HG03432 (cell line): ENCODE measurements at regions not wholly inside any gene's neighbourhood (a gene's known extent, or its start where the extent isn't known, plus 50 kb on each side); places are given as distances from the start of the nearest gene placed in this dataset.

Source experiments
- ATAC-seq: cut with Tn5 transposase; IDR thresholded peaks from one replicate; pipeline ENCODE4 v1.9.1; 2021; ENCODE audit warnings: mild to moderate bottlenecking, moderate library complexity; ENCODE audit not compliant: unreplicated experiment

DNA sequence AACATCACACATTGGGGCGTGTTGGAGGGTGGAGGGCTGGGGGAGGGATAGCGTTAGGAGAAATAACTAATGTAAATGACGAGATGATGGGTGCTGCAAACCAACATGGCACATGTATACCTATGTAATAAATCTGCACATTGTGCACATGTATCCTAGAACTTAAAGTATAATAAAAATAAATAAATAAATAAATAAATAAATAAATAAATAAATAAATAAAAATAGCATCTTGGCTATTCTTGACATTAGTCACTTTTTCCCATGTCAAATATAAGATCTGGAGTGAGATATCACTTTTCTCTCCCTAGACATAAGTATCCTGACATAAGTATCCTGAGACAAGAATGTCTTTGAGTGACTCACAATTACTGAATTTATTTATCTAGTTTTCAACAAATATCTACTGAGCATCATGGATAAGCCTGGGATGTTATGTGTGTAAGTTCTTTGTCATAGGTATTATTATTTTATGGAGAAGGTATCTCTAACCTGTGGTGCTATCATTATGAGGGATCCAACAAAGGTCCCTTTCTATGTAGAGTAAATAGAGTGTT is 691.3 kb downstream of the SORCS1 start:
- no peak for ATAC-seq

DNA sequence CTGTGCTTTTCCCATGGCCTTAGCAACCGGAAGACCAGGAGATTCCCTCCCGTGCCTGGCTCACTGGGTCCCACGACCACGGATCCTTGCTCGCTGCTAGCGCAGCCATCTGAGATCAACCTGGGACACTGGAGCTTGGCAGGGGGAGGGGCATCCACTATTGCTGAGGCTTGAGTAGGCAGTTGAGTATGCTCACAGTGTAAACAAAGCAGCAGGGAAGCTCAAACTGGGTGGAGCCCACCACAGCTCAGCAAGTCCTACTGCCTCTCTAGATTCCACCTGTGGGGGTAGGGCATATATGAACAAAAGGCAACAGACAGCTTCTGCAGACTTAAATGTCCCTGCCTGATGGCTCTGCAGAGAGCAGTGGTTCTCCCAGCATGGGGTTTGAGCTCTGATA is 697.0 kb downstream of the SORCS1 start:
- ATAC-seq: no peak

- no peak for ATAC-seq
These were observed 707.0 kb downstream of the SORCS1 start for GRCh38 chr10:106457522-106457921.

DNA sequence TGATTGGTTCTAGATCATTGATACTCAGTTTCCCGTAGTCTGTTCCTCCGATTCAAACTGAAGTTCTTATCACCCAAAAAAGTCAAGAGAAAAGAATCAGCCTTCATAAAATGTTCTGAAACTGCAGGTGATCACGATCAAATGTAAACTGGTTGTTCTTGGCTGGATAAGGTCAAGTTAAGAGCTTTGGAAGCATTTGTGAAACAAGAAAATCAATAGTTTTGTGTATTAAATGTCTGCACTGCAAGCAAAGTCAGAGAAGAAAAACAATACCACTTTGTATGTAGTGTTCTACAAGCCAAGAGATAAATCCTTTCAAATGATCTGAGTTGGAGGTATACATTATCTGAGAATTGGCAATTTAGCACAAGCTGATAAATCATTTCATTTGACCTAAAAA is 710.3 kb downstream of the SORCS1 start:
- ATAC-seq: no peak

DNA sequence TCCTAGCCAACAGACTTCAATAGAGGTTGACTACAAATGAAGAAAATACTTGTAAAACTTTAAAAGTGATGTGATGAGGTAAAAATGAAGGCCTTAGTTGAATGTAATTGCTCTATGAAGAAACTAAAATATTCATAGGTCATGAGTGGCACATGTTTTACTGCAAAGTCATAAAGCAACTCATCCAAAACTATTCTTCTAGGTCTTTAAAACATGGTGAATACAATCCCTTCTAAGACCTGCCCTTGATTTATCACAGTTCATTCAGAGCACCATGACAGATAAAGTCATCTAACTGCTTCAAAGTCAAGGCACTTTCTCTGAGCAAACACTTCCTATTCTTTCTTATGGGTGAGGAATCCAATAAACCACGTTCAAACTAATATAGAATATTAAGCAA is 713.5 kb downstream of the SORCS1 start:
- no peak for ATAC-seq

DNA sequence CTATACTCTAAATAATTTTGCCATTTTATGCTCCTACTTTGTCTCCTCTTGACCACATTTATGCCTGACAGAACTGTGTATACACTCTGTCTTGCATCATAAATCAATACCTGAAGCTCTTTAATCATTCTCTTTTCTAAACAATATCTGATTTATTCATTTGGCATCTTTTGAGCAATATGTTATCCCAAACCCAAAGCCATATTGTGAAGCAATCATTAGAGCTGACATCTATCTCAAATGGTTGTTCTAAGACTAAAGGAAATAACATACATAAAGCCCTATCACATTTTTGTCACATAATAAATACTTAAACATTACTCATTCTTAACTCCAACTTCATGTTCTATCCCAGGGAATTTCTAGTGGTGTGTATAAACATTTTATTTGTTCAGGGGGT is 717.6 kb downstream of the SORCS1 start:
- ATAC-seq: no peak

- no peak for ATAC-seq
These were observed 722.3 kb downstream of the SORCS1 start for GRCh38 chr10:106442223-106442622.

GRCh38 chr10:106440767-106441166 is 723.7 kb downstream of the SORCS1 start:
- no peak for ATAC-seq

- no peak for ATAC-seq
These were observed 724.2 kb downstream of the SORCS1 start for GRCh38 chr10:106440355-106440754.

- no peak for ATAC-seq
These were observed 725.1 kb downstream of the SORCS1 start for GRCh38 chr10:106439366-106439765.

DNA sequence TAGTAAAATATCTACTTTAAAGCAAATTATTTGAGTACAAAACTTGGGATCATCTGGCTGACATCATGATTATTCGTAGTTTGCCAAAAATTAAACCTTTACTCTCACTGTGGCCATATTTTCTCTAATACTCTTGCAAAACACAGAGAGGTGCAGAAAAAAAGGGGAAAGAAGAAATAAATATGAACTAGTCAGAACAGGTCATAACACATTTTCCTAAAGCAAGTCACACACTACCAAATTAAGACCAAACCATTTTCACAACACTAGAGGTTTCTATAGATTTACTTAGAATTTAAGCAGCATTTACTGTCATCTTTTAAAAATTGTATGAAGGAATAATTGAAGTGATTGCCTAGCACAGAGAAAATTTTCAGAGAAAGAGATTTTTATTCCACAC is 726.1 kb downstream of the SORCS1 start:
- no peak for ATAC-seq

GRCh38 chr10:106436123-106436715 is 728.3 kb downstream of the SORCS1 start:
- no peak for ATAC-seq

- no peak for ATAC-seq
These were observed 729.4 kb downstream of the SORCS1 start for GRCh38 chr10:106435081-106435480.

- no peak for ATAC-seq
These were observed 739.5 kb downstream of the SORCS1 start for GRCh38 chr10:106424981-106425380.

GRCh38 chr10:106424054-106424453 is 740.5 kb downstream of the SORCS1 start:
- no peak for ATAC-seq

GRCh38 chr10:106410331-106410730 is 754.2 kb downstream of the SORCS1 start:
- no peak for ATAC-seq

- no peak for ATAC-seq
These were observed 759.4 kb downstream of the SORCS1 start for GRCh38 chr10:106405141-106405540.

DNA sequence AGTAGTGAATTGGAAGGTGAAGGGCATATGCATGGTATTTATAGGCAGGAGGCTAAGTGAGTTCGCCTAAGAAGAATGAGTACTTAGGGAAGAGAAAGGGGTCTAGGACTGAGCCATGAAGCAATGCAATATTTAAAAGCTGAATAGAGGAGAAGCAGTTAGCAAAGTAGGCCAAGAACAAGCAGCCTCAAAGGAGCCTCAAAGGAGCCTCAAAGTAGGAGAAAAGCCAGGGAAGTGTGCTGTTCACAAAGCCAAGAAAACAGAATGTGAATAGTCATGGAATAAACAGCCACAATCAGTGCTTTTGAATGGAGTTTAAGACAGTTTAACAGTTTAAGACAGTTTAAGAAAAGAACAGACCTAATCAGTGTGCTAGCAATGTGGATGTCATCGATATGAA is 762.0 kb downstream of the SORCS1 start:
- ATAC-seq: no peak

GRCh38 chr10:106401967-106402366 is 762.5 kb downstream of the SORCS1 start:
- ATAC-seq: no peak

DNA sequence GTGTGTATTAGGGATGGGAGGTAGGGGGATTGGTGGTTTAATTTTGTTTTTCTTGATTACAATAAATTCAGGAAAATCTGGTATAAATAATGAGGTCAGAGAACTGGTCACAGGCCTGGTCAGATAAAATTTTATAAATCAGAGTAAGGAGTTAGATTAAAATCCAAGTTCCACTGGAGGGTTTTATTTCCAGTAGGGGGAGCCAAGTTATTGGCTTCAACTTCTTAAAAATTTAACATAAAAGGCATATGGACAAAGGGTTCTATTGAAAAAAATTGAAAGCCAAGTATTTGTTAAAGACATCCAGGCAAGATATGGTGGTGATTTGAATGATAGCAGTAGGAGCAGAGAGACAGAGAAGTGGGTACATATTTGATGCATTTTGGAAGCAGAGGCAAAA is 763.3 kb downstream of the SORCS1 start:
- ATAC-seq: no peak

- no peak for ATAC-seq
These were observed 765.4 kb downstream of the SORCS1 start for GRCh38 chr10:106399112-106399511.

DNA sequence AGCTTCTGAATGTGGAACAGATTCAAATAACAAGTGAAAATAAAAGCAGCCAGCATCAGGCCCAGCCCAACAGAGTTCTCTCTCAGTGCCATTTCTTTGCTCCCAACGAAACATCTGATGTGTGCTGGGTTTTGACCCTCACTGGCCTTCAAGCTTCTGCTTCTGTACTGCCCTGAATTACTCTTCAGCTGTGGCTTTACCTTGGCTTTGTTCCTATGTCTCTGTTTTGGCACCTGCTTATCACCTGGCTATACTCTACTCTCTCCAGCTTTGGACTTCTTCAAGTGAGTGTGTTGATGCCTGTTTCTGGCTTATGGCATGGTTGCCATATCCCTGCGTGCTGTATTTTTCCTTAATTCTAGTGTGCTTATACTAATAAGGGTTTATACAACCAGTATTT is 768.3 kb downstream of the SORCS1 start:
- peak; percentile 27 for ATAC-seq
